SK-N-SH (cell line): ENCODE measurements at regions not wholly inside any gene's neighbourhood (a gene's known extent, or its start where the extent isn't known, plus 50 kb on each side); places are given as distances from the start of the nearest gene placed in this dataset.

ENCODE experiments used
- CTCF ChIA-PET: fragments of 300-600, 350-600 bp; formaldehyde crosslinking; extraction: SDS; loops from one replicate; lab custom pipeline; 2021; lab: Yijun Ruan, JAX
- POLR2A ChIA-PET: fragments of 350-600 bp; sonication (Branson Sonifier 250); formaldehyde crosslinking; extraction: SDS; loops from one replicate; lab custom pipeline; 2020; ENCODE audit warnings: antibody characterized with exemption, inconsistent platforms; lab: Yijun Ruan, JAX
- DNase-seq: peaks from one replicate; pipeline ENCODE4 v3.0.0; 2012
- H2AFZ ChIP-seq: fragments of 200-600 bp; sonication (generic); 2 replicates; pipeline ENCODE4 v1.8.1; 2016; ENCODE audit warnings: antibody characterized with exemption, mild to moderate bottlenecking, low read depth
- H3F3A ChIP-seq: fragments of 200-600 bp; sonication (generic); replicated peaks from 2 replicates; pipeline ENCODE3; 2016; ENCODE audit warnings: antibody characterized with exemption, mild to moderate bottlenecking; ENCODE audit not compliant: insufficient read depth
- H3K27ac ChIP-seq, 2 experiments: fragments of 200-500 bp in 1 of 2; fragments of 200-600 bp in 1 of 2; sonication (Bioruptor generic) in 1 of 2; sonication (generic), shearing (Covaris generic) in 1 of 2; 2 replicates each; pipeline versions ENCODE4 v1.5.1 to v1.6.1; 2014 to 2016; ENCODE audit warnings: low read depth in 2 of 2, inconsistent platforms in 1 of 2, low read length in 1 of 2, mild to moderate bottlenecking in 1 of 2, mixed read lengths in 1 of 2
- H3K27me3 ChIP-seq: fragments of 200-600 bp; sonication (generic), shearing (Covaris generic); 2 replicates; pipeline ENCODE4 v1.6.1; 2016; ENCODE audit warnings: mixed run types; ENCODE audit not compliant: insufficient read depth
- H3K36me3 ChIP-seq, 2 experiments: fragments of 200-500 bp in 1 of 2; fragments of 200-600 bp in 1 of 2; sonication (Bioruptor generic) in 1 of 2; sonication (generic) in 1 of 2; replicated peaks in 1 of 2; 2 replicates each; pipeline versions ENCODE3 to v1.5.1; 2014 to 2016; ENCODE audit warnings: low read length in 1 of 2, mild to moderate bottlenecking in 1 of 2; ENCODE audit not compliant: insufficient read depth in 2 of 2, control insufficient read depth in 1 of 2
- H3K4me1 ChIP-seq, 2 experiments: fragments of 200-500 bp in 1 of 2; fragments of 200-600 bp in 1 of 2; sonication (Bioruptor generic) in 1 of 2; sonication (generic), shearing (Covaris generic) in 1 of 2; 2 replicates each; pipeline versions ENCODE4 v1.5.1 to v1.6.1; 2014 to 2016; ENCODE audit warnings: low read depth in 1 of 2, low read length in 1 of 2, mixed run types in 1 of 2; ENCODE audit not compliant: insufficient read depth in 2 of 2, control insufficient read depth in 1 of 2
- H3K4me2 ChIP-seq: fragments of 200-600 bp; sonication (generic), shearing (Covaris generic); 2 replicates; pipeline ENCODE4 v1.6.1; 2017; ENCODE audit warnings: mixed run types
- H3K4me3 ChIP-seq, 2 experiments: fragments of 200-500 bp in 1 of 2; fragments of 200-600 bp in 1 of 2; sonication (Bioruptor generic) in 1 of 2; sonication (generic), shearing (Covaris generic) in 1 of 2; 2 replicates each; pipeline versions ENCODE4 v1.5.1 to v1.8.1; 2014 to 2016; ENCODE audit warnings: low read depth in 2 of 2, inconsistent platforms in 1 of 2, low read length in 1 of 2, mild to moderate bottlenecking in 1 of 2, mixed read lengths in 1 of 2, moderate library complexity in 1 of 2
- H3K79me2 ChIP-seq: fragments of 200-600 bp; sonication (generic); 2 replicates; pipeline ENCODE4 v1.8.1; 2017; ENCODE audit warnings: mild to moderate bottlenecking; ENCODE audit not compliant: insufficient read depth
- H3K9ac ChIP-seq: fragments of 200-600 bp; sonication (generic); 2 replicates; pipeline ENCODE4 v1.6.1; 2017; ENCODE audit warnings: mixed run types
- H3K9me2 ChIP-seq: fragments of 200-600 bp; sonication (generic); 2 replicates; pipeline ENCODE4 v1.6.1; 2017; ENCODE audit warnings: mixed run types
- H3K9me3 ChIP-seq: fragments of 200-600 bp; sonication (generic); 2 replicates; pipeline ENCODE4 v1.6.1; 2017; ENCODE audit warnings: mixed run types, mild to moderate bottlenecking, moderate library complexity
- H4K20me1 ChIP-seq: fragments of 200-600 bp; sonication (generic); 2 replicates; pipeline ENCODE4 v1.6.1; 2017; ENCODE audit warnings: mild to moderate bottlenecking, mixed run types; ENCODE audit not compliant: insufficient read depth
- CHD2 ChIP-seq: fragments of 150-350 bp; IDR thresholded peaks from 2 replicates; pipeline ENCODE4 v1.6.1; 2018; ENCODE audit warnings: low read length; ENCODE audit not compliant: partially characterized antibody
- FOSL2 ChIP-seq: IDR thresholded peaks from 2 replicates; pipeline ENCODE4 v1.4.0; 2012; ENCODE audit warnings: low read depth, mild to moderate bottlenecking, moderate library complexity, borderline replicate concordance
- FOXM1 ChIP-seq: IDR thresholded peaks from 2 replicates; pipeline ENCODE4 v1.4.0; 2012; ENCODE audit warnings: low read depth, mild to moderate bottlenecking
- GABPA ChIP-seq: IDR thresholded peaks from 2 replicates; pipeline ENCODE4 v1.4.0; 2012; ENCODE audit warnings: low read depth, mild to moderate bottlenecking
- MAX ChIP-seq: IDR thresholded peaks from 2 replicates; pipeline ENCODE4 v1.4.0; 2012; ENCODE audit warnings: low read depth
- MEF2A ChIP-seq: IDR thresholded peaks from 2 replicates; pipeline ENCODE4 v1.4.0; 2012; ENCODE audit warnings: low read depth, borderline replicate concordance
- MXI1 ChIP-seq: IDR thresholded peaks from 2 replicates; pipeline ENCODE4 v1.6.1; 2012; ENCODE audit warnings: mild to moderate bottlenecking, low read depth, low read length, improper control_type of control experiment
- NRF1 ChIP-seq: IDR thresholded peaks from 2 replicates; pipeline ENCODE4 v1.6.1; 2012; ENCODE audit warnings: low read depth, mild to moderate bottlenecking, low read length
- POLR2AphosphoS5 ChIP-seq: IDR thresholded peaks from 2 replicates; pipeline ENCODE4 v1.6.1; 2012; ENCODE audit warnings: low read depth, low read length
- RAD21 ChIP-seq: IDR thresholded peaks from 2 replicates; pipeline ENCODE4 v1.6.1; 2012; ENCODE audit warnings: mild to moderate bottlenecking, low read length
- RCOR1 ChIP-seq: fragments of 150-350 bp; IDR thresholded peaks from 2 replicates; pipeline ENCODE4 v1.6.1; 2017; ENCODE audit warnings: antibody characterized with exemption, low read length
- REST ChIP-seq: IDR thresholded peaks from 2 replicates; pipeline ENCODE4 v1.6.1; 2012; ENCODE audit warnings: mild to moderate bottlenecking, low read depth, low read length, moderate library complexity
- SIN3A ChIP-seq: IDR thresholded peaks from 2 replicates; pipeline ENCODE4 v1.6.1; 2012; ENCODE audit warnings: low read depth, mild to moderate bottlenecking, low read length, moderate library complexity, borderline replicate concordance
- TCF12 ChIP-seq: IDR thresholded peaks from 2 replicates; pipeline ENCODE4 v1.4.0; 2012
- TEAD4 ChIP-seq: IDR thresholded peaks from 2 replicates; pipeline ENCODE4 v1.4.0; 2012; ENCODE audit warnings: mild to moderate bottlenecking, borderline replicate concordance; ENCODE audit not compliant: insufficient read depth
- WGBS: methylation state at CpG from one replicate; pipeline ENCODE4 v1.1.6; 2017; ENCODE audit warnings: low lambda C conversion rate; 5-methylcytosine and 5-hydroxymethylcytosine counted together
- TF ChIP-seq, protein P1 (sequence below): IDR thresholded peaks from 2 replicates; pipeline ENCODE4 v1.4.0; 2012; ENCODE audit warnings: low read depth, borderline replicate concordance
- TF ChIP-seq, protein P2 (sequence below): IDR thresholded peaks from 2 replicates; pipeline ENCODE4; 2012
- TF ChIP-seq, protein P3 (sequence below): fragments of 200-600 bp; sonication (generic); IDR thresholded peaks from 2 replicates; pipeline ENCODE4 v1.6.1; 2017; ENCODE audit warnings: antibody characterized with exemption, mild to moderate bottlenecking, moderate library complexity
- TF ChIP-seq, protein P4 (sequence below): fragments of 150-350 bp; IDR thresholded peaks from 2 replicates; pipeline ENCODE4 v1.6.1; 2016; ENCODE audit warnings: mild to moderate bottlenecking, low read depth, low read length

DNA sequence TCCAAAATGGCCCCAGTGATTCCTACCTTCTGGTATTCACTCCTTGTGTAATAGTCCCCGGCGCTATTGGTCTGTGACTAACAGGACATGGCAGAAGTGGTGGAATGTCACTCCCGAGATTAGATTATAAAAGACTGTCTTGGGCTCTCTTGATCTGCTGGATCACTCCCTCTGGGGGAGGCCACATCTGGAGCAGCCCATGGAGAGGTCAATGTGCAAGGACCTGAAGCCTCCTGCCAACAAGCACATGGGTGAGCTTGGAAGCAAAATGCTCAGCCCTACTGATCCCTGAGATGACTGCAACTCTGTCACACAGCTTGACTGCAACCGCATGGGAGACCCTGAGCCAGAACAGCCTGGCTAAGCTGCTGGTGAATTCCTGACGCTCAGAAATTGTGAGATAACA is 94.3 kb upstream of the GLI2 start:
- no peak overlapping the region for H3K27ac ChIP-seq
- CTCF ChIA-PET, result interaction anchor here (0.9 to 1.1 kb wide), 2 partner anchors 298 to 328 kb away, joined by 3 read pairs; no protein-coding TSS in a partner anchor
- H4K20me1 ChIP-seq, result no peaks in the 10 kb centered on the region
- H3F3A ChIP-seq, result no peaks in the 10 kb centered on the region
- POLR2A ChIA-PET, result no interaction called here
- TF ChIP-seq, protein P1, sequence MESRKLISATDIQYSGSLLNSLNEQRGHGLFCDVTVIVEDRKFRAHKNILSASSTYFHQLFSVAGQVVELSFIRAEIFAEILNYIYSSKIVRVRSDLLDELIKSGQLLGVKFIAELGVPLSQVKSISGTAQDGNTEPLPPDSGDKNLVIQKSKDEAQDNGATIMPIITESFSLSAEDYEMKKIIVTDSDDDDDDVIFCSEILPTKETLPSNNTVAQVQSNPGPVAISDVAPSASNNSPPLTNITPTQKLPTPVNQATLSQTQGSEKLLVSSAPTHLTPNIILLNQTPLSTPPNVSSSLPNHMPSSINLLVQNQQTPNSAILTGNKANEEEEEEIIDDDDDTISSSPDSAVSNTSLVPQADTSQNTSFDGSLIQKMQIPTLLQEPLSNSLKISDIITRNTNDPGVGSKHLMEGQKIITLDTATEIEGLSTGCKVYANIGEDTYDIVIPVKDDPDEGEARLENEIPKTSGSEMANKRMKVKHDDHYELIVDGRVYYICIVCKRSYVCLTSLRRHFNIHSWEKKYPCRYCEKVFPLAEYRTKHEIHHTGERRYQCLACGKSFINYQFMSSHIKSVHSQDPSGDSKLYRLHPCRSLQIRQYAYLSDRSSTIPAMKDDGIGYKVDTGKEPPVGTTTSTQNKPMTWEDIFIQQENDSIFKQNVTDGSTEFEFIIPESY, result no peak
- no peak for TF ChIP-seq TCF12
- H3K9me2 ChIP-seq, result no peaks in the 10 kb centered on the region
- WGBS, result 40% methylated on average over 5 of the region's 5 CpGs
- no peak overlapping the region for H3K4me2 ChIP-seq
- H3K79me2 ChIP-seq, result no peaks in the 10 kb centered on the region
- no peak overlapping the region for H2AFZ ChIP-seq
- H3K4me3 ChIP-seq, result no peak overlapping the region
- H3K9me3 ChIP-seq, result no peaks in the 10 kb centered on the region
- DNase-seq, result no peak
- H3K4me1 ChIP-seq, result no peaks in the 10 kb centered on the region
- peaks cover 24% of the 10 kb centered on the region; the same call in 1 of the 2 replicates for H3K27me3 ChIP-seq
- H3K9ac ChIP-seq, result no peak overlapping the region
- H3K36me3 ChIP-seq, result no peaks in the 10 kb centered on the region

- no peak overlapping the region for H3K4me2 ChIP-seq
- no peaks in the 10 kb centered on the region for H3K9me3 ChIP-seq
- no peaks in the 10 kb centered on the region for H3K36me3 ChIP-seq
- no peak for DNase-seq
- no peaks in the 10 kb centered on the region for H3K9me2 ChIP-seq
- H4K20me1 ChIP-seq, result no peaks in the 10 kb centered on the region
- H2AFZ ChIP-seq, result no peak overlapping the region
- H3K27ac ChIP-seq, result no peak overlapping the region
- ChIA-PET CTCF (no interaction called here), POLR2A (no interaction called here)
- no peaks in the 10 kb centered on the region for H3K4me1 ChIP-seq
- H3K27me3 ChIP-seq, result peaks cover 15% of the 10 kb centered on the region; the same call in 1 of the 2 replicates
- H3F3A ChIP-seq, result no peaks in the 10 kb centered on the region
- 23% methylated on average over 4 of the region's 4 CpGs for WGBS
- no peak for TF ChIP-seq MXI1
- no peak for TF ChIP-seq FOXM1
- no peak for TF ChIP-seq MEF2A
- TF ChIP-seq MAX, result no peak
- TF ChIP-seq, protein P2, sequence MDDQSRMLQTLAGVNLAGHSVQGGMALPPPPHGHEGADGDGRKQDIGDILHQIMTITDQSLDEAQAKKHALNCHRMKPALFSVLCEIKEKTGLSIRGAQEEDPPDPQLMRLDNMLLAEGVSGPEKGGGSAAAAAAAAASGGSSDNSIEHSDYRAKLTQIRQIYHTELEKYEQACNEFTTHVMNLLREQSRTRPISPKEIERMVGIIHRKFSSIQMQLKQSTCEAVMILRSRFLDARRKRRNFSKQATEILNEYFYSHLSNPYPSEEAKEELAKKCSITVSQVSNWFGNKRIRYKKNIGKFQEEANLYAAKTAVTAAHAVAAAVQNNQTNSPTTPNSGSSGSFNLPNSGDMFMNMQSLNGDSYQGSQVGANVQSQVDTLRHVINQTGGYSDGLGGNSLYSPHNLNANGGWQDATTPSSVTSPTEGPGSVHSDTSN, result no peak
- no peak for TF ChIP-seq FOSL2
- TF ChIP-seq, protein P3, sequence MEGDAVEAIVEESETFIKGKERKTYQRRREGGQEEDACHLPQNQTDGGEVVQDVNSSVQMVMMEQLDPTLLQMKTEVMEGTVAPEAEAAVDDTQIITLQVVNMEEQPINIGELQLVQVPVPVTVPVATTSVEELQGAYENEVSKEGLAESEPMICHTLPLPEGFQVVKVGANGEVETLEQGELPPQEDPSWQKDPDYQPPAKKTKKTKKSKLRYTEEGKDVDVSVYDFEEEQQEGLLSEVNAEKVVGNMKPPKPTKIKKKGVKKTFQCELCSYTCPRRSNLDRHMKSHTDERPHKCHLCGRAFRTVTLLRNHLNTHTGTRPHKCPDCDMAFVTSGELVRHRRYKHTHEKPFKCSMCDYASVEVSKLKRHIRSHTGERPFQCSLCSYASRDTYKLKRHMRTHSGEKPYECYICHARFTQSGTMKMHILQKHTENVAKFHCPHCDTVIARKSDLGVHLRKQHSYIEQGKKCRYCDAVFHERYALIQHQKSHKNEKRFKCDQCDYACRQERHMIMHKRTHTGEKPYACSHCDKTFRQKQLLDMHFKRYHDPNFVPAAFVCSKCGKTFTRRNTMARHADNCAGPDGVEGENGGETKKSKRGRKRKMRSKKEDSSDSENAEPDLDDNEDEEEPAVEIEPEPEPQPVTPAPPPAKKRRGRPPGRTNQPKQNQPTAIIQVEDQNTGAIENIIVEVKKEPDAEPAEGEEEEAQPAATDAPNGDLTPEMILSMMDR, result no peak
- no peak for TF ChIP-seq TCF12
- TF ChIP-seq, protein P4, sequence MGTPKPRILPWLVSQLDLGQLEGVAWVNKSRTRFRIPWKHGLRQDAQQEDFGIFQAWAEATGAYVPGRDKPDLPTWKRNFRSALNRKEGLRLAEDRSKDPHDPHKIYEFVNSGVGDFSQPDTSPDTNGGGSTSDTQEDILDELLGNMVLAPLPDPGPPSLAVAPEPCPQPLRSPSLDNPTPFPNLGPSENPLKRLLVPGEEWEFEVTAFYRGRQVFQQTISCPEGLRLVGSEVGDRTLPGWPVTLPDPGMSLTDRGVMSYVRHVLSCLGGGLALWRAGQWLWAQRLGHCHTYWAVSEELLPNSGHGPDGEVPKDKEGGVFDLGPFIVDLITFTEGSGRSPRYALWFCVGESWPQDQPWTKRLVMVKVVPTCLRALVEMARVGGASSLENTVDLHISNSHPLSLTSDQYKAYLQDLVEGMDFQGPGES, result no peak
- TF ChIP-seq REST, result no peak
- TF ChIP-seq SIN3A, result no peak
- TF ChIP-seq NRF1, result no peak
- TF ChIP-seq RCOR1, result no peak
- TF ChIP-seq CHD2, result no peak
- no peak for TF ChIP-seq TEAD4
- no peak for TF ChIP-seq GABPA
- no peak for TF ChIP-seq RAD21
- TF ChIP-seq POLR2AphosphoS5, result no peak
- TF ChIP-seq, all 33 proteins: peak for 0
- no peak overlapping the region for H3K4me3 ChIP-seq
- no peaks in the 10 kb centered on the region for H3K79me2 ChIP-seq
- H3K9ac ChIP-seq, result no peak overlapping the region
Observed at GRCh38 chr2:120642646-120643045, 93.0 kb upstream of the GLI2 start.
